ENCODE measurements at regions not wholly inside any gene's neighbourhood (a gene's known extent, or its start where the extent isn't known, plus 50 kb on each side); places are given as distances from the start of the nearest gene placed in this dataset.

GRCh38 chr12:22935090-22935489 is 310.1 kb downstream of the ETNK1 start:
- Mint-ChIP-seq H3K27ac (no peak overlapping the region), H3K9me3 (peaks cover 0 to 2% of the 10 kb centered on the region in 2 donors), H3K27me3 (ENCODE audit: low read depth) (no peaks in the 10 kb centered on the region), H3K4me1 (ENCODE audit: low read depth) (no peaks in the 10 kb centered on the region), H3K36me3 (ENCODE audit: insufficient read depth in 2 of 2) (no peaks in the 10 kb centered on the region), H3K4me3 (no peak overlapping the region)
- DNase-seq = no peak
- ATAC-seq (replicated peaks in 1 of 2) = no peak

- Mint-ChIP-seq H3K27ac (no peak overlapping the region), H3K36me3 (ENCODE audit: insufficient read depth in 2 of 2) (no peaks in the 10 kb centered on the region)
- no peak for ATAC-seq (replicated peaks in 1 of 2)
These were observed 310.5 kb downstream of the ETNK1 start for GRCh38 chr12:22935501-22935900.

GRCh38 chr12:22938323-22938722 is 313.4 kb downstream of the ETNK1 start:
- no peak for ATAC-seq (replicated peaks in 1 of 2)

More at GRCh38 chr12:22935501-22935900, 310.5 kb downstream of the ETNK1 start:
- peaks cover 0 to 2% of the 10 kb centered on the region in 2 donors for H3K9me3 Mint-ChIP-seq
- no peak for DNase-seq
- no peaks in the 10 kb centered on the region for H3K27me3 Mint-ChIP-seq (ENCODE audit: low read depth)
- no peaks in the 10 kb centered on the region for H3K4me1 Mint-ChIP-seq (ENCODE audit: low read depth)
- no peak overlapping the region for H3K4me3 Mint-ChIP-seq

GRCh38 chr12:22951206-22951605 is 326.2 kb downstream of the ETNK1 start:
- no peaks in the 10 kb centered on the region for H3K27me3 Mint-ChIP-seq (ENCODE audit: low read depth)

More at GRCh38 chr12:22938323-22938722, 313.4 kb downstream of the ETNK1 start:
- H3K9me3 Mint-ChIP-seq = peaks cover 2 to 8% of the 10 kb centered on the region in 2 donors
- no peaks in the 10 kb centered on the region for H3K4me1 Mint-ChIP-seq (ENCODE audit: low read depth)
- H3K27me3 Mint-ChIP-seq (ENCODE audit: low read depth) = no peaks in the 10 kb centered on the region
- no peak for DNase-seq
- H3K36me3 Mint-ChIP-seq (ENCODE audit: insufficient read depth in 2 of 2) = no peaks in the 10 kb centered on the region
- H3K4me3 Mint-ChIP-seq = no peak overlapping the region
- no peak overlapping the region for H3K27ac Mint-ChIP-seq

GRCh38 chr12:22956690-22957089 is 331.7 kb downstream of the ETNK1 start:
- Mint-ChIP-seq H3K9me3 (peaks cover 4 to 5% of the 10 kb centered on the region in 2 donors), H3K4me3 (no peak overlapping the region), H3K27ac (no peak overlapping the region), H3K27me3 (ENCODE audit: low read depth) (no peaks in the 10 kb centered on the region), H3K36me3 (ENCODE audit: insufficient read depth in 2 of 2) (no peaks in the 10 kb centered on the region), H3K4me1 (ENCODE audit: low read depth) (no peaks in the 10 kb centered on the region)
- no peak for ATAC-seq (replicated peaks in 1 of 2)
- no peak for DNase-seq

More at GRCh38 chr12:22951206-22951605, 326.2 kb downstream of the ETNK1 start:
- no peak overlapping the region for H3K27ac Mint-ChIP-seq
- no peak for ATAC-seq (replicated peaks in 1 of 2)
- peaks cover 4 to 5% of the 10 kb centered on the region in 2 donors for H3K9me3 Mint-ChIP-seq
- H3K4me1 Mint-ChIP-seq (ENCODE audit: low read depth) = no peaks in the 10 kb centered on the region
- no peaks in the 10 kb centered on the region for H3K36me3 Mint-ChIP-seq (ENCODE audit: insufficient read depth in 2 of 2)
- no peak overlapping the region for H3K4me3 Mint-ChIP-seq
- no peak for DNase-seq

DNA sequence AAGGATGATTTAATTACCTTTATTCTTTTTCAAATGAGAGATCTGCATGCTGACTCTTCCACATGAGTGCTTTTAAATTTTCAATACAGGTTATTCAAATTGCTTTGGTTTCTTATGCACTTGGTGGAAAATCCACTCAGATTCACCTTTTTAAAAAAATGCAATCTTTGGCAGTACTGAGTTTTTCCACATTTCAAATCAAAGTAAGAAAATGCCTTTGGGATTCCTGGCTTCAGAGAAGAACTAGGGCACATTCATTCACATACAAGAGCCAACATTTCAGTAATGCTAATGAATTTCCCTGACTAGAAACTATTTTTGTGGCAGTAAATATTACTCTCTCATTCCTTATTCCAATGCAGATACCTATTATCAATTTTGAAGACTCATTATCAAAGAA is 342.2 kb downstream of the ETNK1 start:
- Mint-ChIP-seq H3K27me3 (ENCODE audit: low read depth) (no peaks in the 10 kb centered on the region), H3K9me3 (no peaks in the 10 kb centered on the region), H3K4me1 (ENCODE audit: low read depth) (no peaks in the 10 kb centered on the region), H3K4me3 (no peak overlapping the region), H3K36me3 (ENCODE audit: insufficient read depth in 2 of 2) (no peaks in the 10 kb centered on the region), H3K27ac (no peak overlapping the region)
- no peak for ATAC-seq (replicated peaks in 1 of 2)
- no peak for DNase-seq

- H3K9me3 Mint-ChIP-seq = no peaks in the 10 kb centered on the region
- no peaks in the 10 kb centered on the region for H3K36me3 Mint-ChIP-seq (ENCODE audit: insufficient read depth in 2 of 2)
- H3K27me3 Mint-ChIP-seq (ENCODE audit: low read depth) = no peaks in the 10 kb centered on the region
- DNase-seq (no peak), ATAC-seq (replicated peaks in 1 of 2) (no peak)
- no peak overlapping the region for H3K27ac Mint-ChIP-seq
- H3K4me3 Mint-ChIP-seq = no peak overlapping the region
- H3K4me1 Mint-ChIP-seq (ENCODE audit: low read depth) = no peaks in the 10 kb centered on the region
These were observed 344.6 kb downstream of the ETNK1 start for GRCh38 chr12:22969521-22969920.

DNA sequence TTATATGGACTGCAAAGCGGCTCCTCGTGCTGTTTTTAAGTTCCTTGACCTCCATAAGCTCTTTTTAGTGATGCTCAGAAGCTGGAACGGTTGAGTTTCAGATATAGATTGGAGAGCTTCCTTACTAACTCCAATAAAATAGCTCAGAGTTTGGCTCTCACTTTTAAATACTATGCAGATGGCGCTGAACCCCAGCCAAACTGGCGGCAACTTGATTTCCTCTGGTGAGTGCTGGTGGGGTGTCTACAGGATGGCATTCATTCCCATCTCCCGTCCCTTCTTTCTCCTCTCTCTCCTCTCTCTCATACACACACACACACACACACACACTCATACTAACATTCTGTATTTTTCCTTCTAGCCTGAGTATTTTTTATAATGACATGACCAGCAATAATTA is 346.3 kb downstream of the ETNK1 start:
- no peaks in the 10 kb centered on the region for H3K27me3 Mint-ChIP-seq (ENCODE audit: low read depth)
- H3K4me3 Mint-ChIP-seq = no peak overlapping the region
- no peaks in the 10 kb centered on the region for H3K9me3 Mint-ChIP-seq
- H3K4me1 Mint-ChIP-seq (ENCODE audit: low read depth) = no peaks in the 10 kb centered on the region
- DNase-seq (no peak), ATAC-seq (replicated peaks in 1 of 2) (no peak)
- no peak overlapping the region for H3K27ac Mint-ChIP-seq
- no peaks in the 10 kb centered on the region for H3K36me3 Mint-ChIP-seq (ENCODE audit: insufficient read depth in 2 of 2)

- no peaks in the 10 kb centered on the region for H3K9me3 Mint-ChIP-seq
These were observed 346.8 kb downstream of the ETNK1 start for GRCh38 chr12:22971701-22972191.

DNA sequence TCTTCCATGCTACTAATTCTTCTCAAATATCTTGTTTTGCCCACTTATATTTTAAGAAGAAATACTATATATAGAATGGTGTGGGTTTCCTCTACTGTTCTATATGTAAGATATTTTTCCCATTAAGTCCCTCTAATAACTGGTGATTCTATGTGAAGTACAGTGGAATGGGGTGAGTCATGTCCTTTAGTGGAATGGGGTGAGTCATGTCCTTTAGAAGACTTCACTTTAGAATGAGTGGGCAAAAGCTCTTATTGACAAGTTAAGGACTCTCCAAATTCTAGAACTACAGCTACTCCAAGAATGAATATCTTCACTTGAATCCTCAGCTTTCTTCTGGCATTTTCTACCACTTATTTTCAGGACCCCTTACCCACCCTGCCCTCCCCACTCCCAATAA is 349.9 kb downstream of the ETNK1 start:
- Mint-ChIP-seq H3K27ac (no peak overlapping the region), H3K4me3 (no peak overlapping the region), H3K27me3 (ENCODE audit: low read depth) (no peaks in the 10 kb centered on the region), H3K9me3 (no peaks in the 10 kb centered on the region), H3K4me1 (ENCODE audit: low read depth) (no peaks in the 10 kb centered on the region), H3K36me3 (ENCODE audit: insufficient read depth in 2 of 2) (no peaks in the 10 kb centered on the region)
- no peak for DNase-seq
- ATAC-seq (replicated peaks in 1 of 2) = no peak

More at GRCh38 chr12:22971701-22972191, 346.8 kb downstream of the ETNK1 start:
- ATAC-seq (replicated peaks in 1 of 2) (no peak), DNase-seq (no peak)
- Mint-ChIP-seq H3K36me3 (ENCODE audit: insufficient read depth in 2 of 2) (no peaks in the 10 kb centered on the region), H3K27me3 (ENCODE audit: low read depth) (no peaks in the 10 kb centered on the region), H3K4me1 (ENCODE audit: low read depth) (no peaks in the 10 kb centered on the region), H3K27ac (no peak overlapping the region), H3K4me3 (no peak overlapping the region)

DNA sequence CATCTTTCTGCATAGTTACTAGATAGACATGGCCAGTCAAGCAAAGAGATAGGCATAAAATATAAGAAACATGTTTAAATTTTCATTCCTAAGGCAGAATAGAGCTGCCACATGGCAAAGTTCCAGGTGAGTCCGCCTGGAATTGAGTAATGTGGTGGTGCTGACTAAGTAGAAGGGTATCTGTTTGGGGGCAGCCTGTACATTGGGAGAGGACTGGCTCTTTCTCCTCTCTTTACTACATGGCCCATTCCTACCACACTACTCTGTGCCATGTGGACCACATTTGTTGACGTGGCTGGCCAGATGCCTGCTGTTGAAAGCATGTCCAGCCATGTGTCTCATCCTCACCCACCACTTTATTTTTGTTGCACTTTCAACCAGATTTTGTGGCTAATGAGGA is 354.0 kb downstream of the ETNK1 start:
- Mint-ChIP-seq H3K9me3 (no peaks in the 10 kb centered on the region), H3K36me3 (ENCODE audit: insufficient read depth in 2 of 2) (no peaks in the 10 kb centered on the region)

GRCh38 chr12:22979854-22980469 is 355.0 kb downstream of the ETNK1 start:
- Mint-ChIP-seq H3K27ac (no peak overlapping the region), H3K4me3 (no peak overlapping the region), H3K4me1 (ENCODE audit: low read depth) (no peaks in the 10 kb centered on the region), H3K27me3 (ENCODE audit: low read depth) (no peaks in the 10 kb centered on the region), H3K36me3 (ENCODE audit: insufficient read depth in 2 of 2) (no peaks in the 10 kb centered on the region), H3K9me3 (no peaks in the 10 kb centered on the region)
- ATAC-seq (replicated peaks in 1 of 2) (no peak), DNase-seq (no peak)

More for the DNA sequence above, 354.0 kb downstream of the ETNK1 start:
- no peak for ATAC-seq (replicated peaks in 1 of 2)
- no peaks in the 10 kb centered on the region for H3K27me3 Mint-ChIP-seq (ENCODE audit: low read depth)
- no peak overlapping the region for H3K27ac Mint-ChIP-seq
- no peak for DNase-seq
- H3K4me3 Mint-ChIP-seq = no peak overlapping the region
- no peaks in the 10 kb centered on the region for H3K4me1 Mint-ChIP-seq (ENCODE audit: low read depth)

- Mint-ChIP-seq H3K27me3 (ENCODE audit: low read depth) (no peaks in the 10 kb centered on the region), H3K36me3 (ENCODE audit: insufficient read depth in 2 of 2) (no peaks in the 10 kb centered on the region)
- no peak for ATAC-seq (replicated peaks in 1 of 2)
These were observed 356.7 kb downstream of the ETNK1 start for GRCh38 chr12:22981711-22982110.

GRCh38 chr12:22982635-22983034 is 357.7 kb downstream of the ETNK1 start:
- H3K27ac Mint-ChIP-seq = no peak overlapping the region
- H3K9me3 Mint-ChIP-seq = no peaks in the 10 kb centered on the region
- no peaks in the 10 kb centered on the region for H3K27me3 Mint-ChIP-seq (ENCODE audit: low read depth)
- ATAC-seq (replicated peaks in 1 of 2) = no peak
- DNase-seq = no peak
- H3K4me1 Mint-ChIP-seq (ENCODE audit: low read depth) = no peaks in the 10 kb centered on the region
- no peak overlapping the region for H3K4me3 Mint-ChIP-seq
- no peaks in the 10 kb centered on the region for H3K36me3 Mint-ChIP-seq (ENCODE audit: insufficient read depth in 2 of 2)

More at GRCh38 chr12:22981711-22982110, 356.7 kb downstream of the ETNK1 start:
- Mint-ChIP-seq H3K4me1 (ENCODE audit: low read depth) (no peaks in the 10 kb centered on the region), H3K4me3 (no peak overlapping the region), H3K27ac (no peak overlapping the region), H3K9me3 (no peaks in the 10 kb centered on the region)
- no peak for DNase-seq

Measured in activated T-cell treated with anti-CD3 and anti-CD28 coated beads, Interleukin-2, amount 50 U/mL, for 72 hours (primary cell).